DOHH2 (cell line): ENCODE measurements at regions not wholly inside any gene's neighbourhood (a gene's known extent, or its start where the extent isn't known, plus 50 kb on each side); places are given as distances from the start of the nearest gene placed in this dataset.

ENCODE experiments used
- CTCF ChIP-seq: fragments of 200-600 bp; sonication (generic); IDR thresholded peaks from one replicate; pipeline ENCODE4 v1.5.1; 2014; ENCODE audit warnings: antibody characterized with exemption, mild to moderate bottlenecking, low read depth, low read length; ENCODE audit not compliant: poor library complexity, severe bottlenecking
- EZH2phosphoT487 ChIP-seq: fragments of 200-600 bp; sonication (generic); IDR thresholded peaks from 2 replicates; pipeline ENCODE4 v1.6.1; 2017; ENCODE audit warnings: borderline replicate concordance, mild to moderate bottlenecking, antibody characterized with exemption, low read length, moderate library complexity, mixed read lengths

GRCh38 chr17:79331492-79331891 lies 256.9 kb downstream of the ENGASE start:
- no peak for TF ChIP-seq CTCF
- no peak for TF ChIP-seq EZH2phosphoT487
